Spleen (tissue), 11 donors: ENCODE measurements at regions not wholly inside any gene's neighbourhood (a gene's known extent, or its start where the extent isn't known, plus 50 kb on each side); places are given as distances from the start of the nearest gene placed in this dataset.

Experiments
- DNase-seq: peaks from one replicate; pipeline ENCODE4 v3.0.0-alpha.2; 2020
- H3K27ac ChIP-seq, 8 donors: fragments of 200-600 bp; sonication (generic) in 7 of 8; 1 replicate in 4 of 8; 2 replicates in 4 of 8; pipeline versions ENCODE4 v1.5.0 to v1.8.0; 2016 to 2021; ENCODE audit warnings: inconsistent platforms in 4 of 8, mild to moderate bottlenecking in 4 of 8, moderate library complexity in 1 of 8
- H3K27me3 ChIP-seq, 7 donors: fragments of 200-600 bp; sonication (generic) in 6 of 7; replicated peaks in 1 of 7; 1 replicate in 4 of 7; 2 replicates in 3 of 7; pipeline versions ENCODE4 v1.5.0 to v1.8.0; 2016 to 2021; ENCODE audit warnings: inconsistent platforms in 3 of 7, mild to moderate bottlenecking in 1 of 7
- H3K36me3 ChIP-seq, 6 donors: fragments of 200-600 bp; sonication (generic) in 5 of 6; 1 replicate in 4 of 6; 2 replicates in 2 of 6; pipeline versions ENCODE4 v1.5.0 to v1.8.0; 2016 to 2021; ENCODE audit warnings: inconsistent platforms in 2 of 6
- H3K4me1 ChIP-seq, 6 donors: fragments of 200-600 bp; sonication (generic) in 5 of 6; 1 replicate in 3 of 6; 2 replicates in 3 of 6; pipeline versions ENCODE4 v1.5.0 to v1.8.0; 2016 to 2021; ENCODE audit warnings: inconsistent platforms in 3 of 6
- H3K4me3 ChIP-seq, 8 donors: fragments of 200-600 bp; sonication (generic) in 7 of 8; 1 replicate in 4 of 8; 2 replicates in 4 of 8; pipeline versions ENCODE4 v1.5.0 to v1.8.0; 2016 to 2021; ENCODE audit warnings: inconsistent platforms in 4 of 8, mild to moderate bottlenecking in 4 of 8, moderate library complexity in 2 of 8
- H3K9me3 ChIP-seq, 8 donors: fragments of 200-600 bp; sonication (generic) in 7 of 8; 1 replicate in 4 of 8; 2 replicates in 4 of 8; pipeline versions ENCODE4 v1.5.0 to v1.8.0; 2016 to 2021; ENCODE audit warnings: inconsistent platforms in 4 of 8
- CTCF ChIP-seq, 11 experiments: fragments of 200-600 bp in 7 of 11; fragments of 450-650 bp in 4 of 11; sonication (generic) in 4 of 11; IDR thresholded peaks in 8 of 11; conservative IDR thresholded peaks in 3 of 11; 1 replicate in 7 of 11; 2 replicates in 4 of 11; pipeline versions ENCODE4 v1.4.0 to v1.8.0; 2016 to 2021; ENCODE audit warnings: antibody characterized with exemption in 11 of 11, inconsistent platforms in 4 of 11, mild to moderate bottlenecking in 1 of 11
- POLR2A ChIP-seq, 3 donors: fragments of 450-650 bp; IDR thresholded peaks; one replicate each; pipeline ENCODE4 v1.5.1; 2017; ENCODE audit warnings: antibody characterized with exemption in 3 of 3, mild to moderate bottlenecking in 1 of 3
- POLR2AphosphoS5 ChIP-seq, 3 donors: sonication (generic); formaldehyde crosslinking; IDR thresholded peaks; one replicate each; pipeline ENCODE4 v1.5.1; 2017; ENCODE audit warnings: antibody characterized with exemption in 3 of 3
- WGBS, 5 donors: extraction: QIAGEN DNeasy Blood & Tissue Kit in 3 of 5; methylation state at CpG; one replicate each; pipeline versions ENCODE4 v1.1.5 to v1.1.7; 2013 to 2018; 5-methylcytosine and 5-hydroxymethylcytosine counted together
- intact Hi-C: fragments of 100-400 bp; cut with DNase I; formaldehyde crosslinking; loops from one replicate; pipeline ENCODE4 v1.15.0; 2023; ENCODE audit warnings: low total_unique reads
- donor health status: healthy with polysubstance abuse.
- donor health status: DM: no; HTN: no; CAD: no; lungs with moderate emphysema.
- donor health status: DM: no; HTN: no; CAD: no.
- donor health status: Bipolar disorder and iron deficiency.
- donor health status: healthy.
- donor health status: DM: no; HTN: no; CAD: no.
- donor health status: DM: yes; HTN: yes; CAD: no.

- Histone ChIP-seq H3K4me3 (no peak overlapping the region), H3K9me3 (peaks cover 0 to 22% (median 4%) of the 10 kb centered on the region in 8 donors), H3K27ac (no peak overlapping the region), H3K27me3 (no peaks in the 10 kb centered on the region), H3K36me3 (no peaks in the 10 kb centered on the region), H3K4me1 (no peaks in the 10 kb centered on the region)
- no peak for DNase-seq
- TF ChIP-seq POLR2A (IDR thresholded peaks at IDR 0.05), result no peak
- TF ChIP-seq POLR2AphosphoS5 (IDR thresholded peaks at IDR 0.05), result no peak
- TF ChIP-seq CTCF (IDR thresholded peaks at IDR 0.05 in 8 of 11, conservative IDR thresholded peaks at IDR 0.05 in 3 of 11), result no peak
- intact Hi-C loops, result no loop called here
- WGBS, 5 donors, result 75 to 91% (median 87%) methylated on average over 1 of the region's 1 CpG
Measured at GRCh38 chr3:132116601-132117000, 81.8 kb upstream of the CPNE4 start.

GRCh38 chr3:132117642-132118041, 82.8 kb upstream of the CPNE4 start:
- Histone ChIP-seq H3K27me3 (no peaks in the 10 kb centered on the region), H3K4me3 (no peak overlapping the region), H3K36me3 (no peaks in the 10 kb centered on the region), H3K27ac (no peak overlapping the region), H3K9me3 (peaks cover 0 to 22% (median 4%) of the 10 kb centered on the region in 8 donors), H3K4me1 (no peaks in the 10 kb centered on the region)
- WGBS, 5 donors, result 75 to 89% (median 81%) methylated on average over 1 of the region's 1 CpG
- TF ChIP-seq POLR2AphosphoS5 (IDR thresholded peaks at IDR 0.05), result no peak
- no peak for TF ChIP-seq POLR2A (IDR thresholded peaks at IDR 0.05)
- TF ChIP-seq CTCF (IDR thresholded peaks at IDR 0.05 in 8 of 11, conservative IDR thresholded peaks at IDR 0.05 in 3 of 11), result no peak
- no peak for DNase-seq
- intact Hi-C loops, result no loop called here

GRCh38 chr3:132119531-132119930, 84.7 kb upstream of the CPNE4 start:
- TF ChIP-seq POLR2AphosphoS5 (IDR thresholded peaks at IDR 0.05), result no peak
- no peak for TF ChIP-seq POLR2A (IDR thresholded peaks at IDR 0.05)
- TF ChIP-seq CTCF (IDR thresholded peaks at IDR 0.05 in 8 of 11, conservative IDR thresholded peaks at IDR 0.05 in 3 of 11), result no peak
- no peaks in the 10 kb centered on the region for H3K27me3 ChIP-seq
- intact Hi-C loops, result no loop called here
- no peak for DNase-seq
- peaks cover 0 to 9% (median 0%) of the 10 kb centered on the region in 8 donors for H3K9me3 ChIP-seq
- WGBS, 5 donors, result 26 to 53% (median 38%) methylated on average over 1 of the region's 1 CpG
- H3K36me3 ChIP-seq, result no peaks in the 10 kb centered on the region
- H3K4me1 ChIP-seq, result no peaks in the 10 kb centered on the region
- H3K4me3 ChIP-seq, result no peak overlapping the region
- no peak overlapping the region for H3K27ac ChIP-seq

GRCh38 chr3:132124096-132124495, 89.3 kb upstream of the CPNE4 start:
- 69 to 82% (median 71%) methylated on average over 3 of the region's 3 CpGs for whole genome bisulfite sequencing, 5 donors
- intact Hi-C loops, result no loop called here
- no peak for DNase-seq

More at GRCh38 chr3:132124096-132124495, 89.3 kb upstream of the CPNE4 start:
- Histone ChIP-seq H3K27ac (no peak overlapping the region), H3K4me1 (no peaks in the 10 kb centered on the region), H3K4me3 (no peak overlapping the region), H3K27me3 (no peaks in the 10 kb centered on the region), H3K9me3 (peaks cover 0 to 7% (median 0%) of the 10 kb centered on the region in 8 donors), H3K36me3 (no peaks in the 10 kb centered on the region)
- TF ChIP-seq POLR2A (IDR thresholded peaks at IDR 0.05), result no peak
- no peak for TF ChIP-seq CTCF (IDR thresholded peaks at IDR 0.05 in 8 of 11, conservative IDR thresholded peaks at IDR 0.05 in 3 of 11)
- no peak for TF ChIP-seq POLR2AphosphoS5 (IDR thresholded peaks at IDR 0.05)
